Right ventricle myocardium inferior (tissue), 1 donor: ENCODE measurements at regions not wholly inside any gene's neighbourhood (a gene's known extent, or its start where the extent isn't known, plus 50 kb on each side); places are given as distances from the start of the nearest gene placed in this dataset.

Experiments used
- ATAC-seq: fragments of 200-7000 bp; cut with Tn5 transposase; one replicate; pipeline ENCODE4 v1.9.1; 2020; ENCODE audit warnings: mild to moderate bottlenecking, moderate library complexity
- DNase-seq: peaks from one replicate; pipeline ENCODE4 v3.0.0; 2021; ENCODE audit errors: missing footprints
- intact Hi-C: fragments of 100-400 bp; cut with DNase I; formaldehyde crosslinking; loops from one replicate; pipeline ENCODE4 v1.11.0; 2022
- donor health status: DM: no; HTN: yes; CAD: no; lungs with severe emphysema.

DNA sequence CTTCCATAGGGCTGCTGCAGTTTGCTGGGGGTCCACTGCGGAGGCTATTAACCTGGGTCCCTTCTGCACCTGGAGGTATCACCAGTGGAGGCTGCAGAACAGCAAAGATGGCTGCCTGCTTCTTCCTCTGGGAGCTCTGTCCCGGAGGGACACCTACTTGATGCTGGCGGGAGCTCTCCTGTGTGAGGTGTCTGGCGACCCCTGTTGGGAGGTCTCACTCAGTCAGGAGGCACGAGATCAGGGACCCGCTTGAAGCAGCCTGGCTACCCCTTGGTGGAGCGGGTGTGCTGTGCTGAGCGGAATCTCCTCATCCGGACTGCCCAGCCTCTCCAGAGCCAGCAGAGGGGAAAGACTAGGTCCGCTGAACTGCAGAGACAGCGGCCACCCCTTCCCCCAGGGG, 56.0 kb upstream of the CTXND1 start:
- DNase-seq (no peak), ATAC-seq (no peak)
- intact Hi-C loops, result loop anchor here (2.0 kb wide), 1 partner anchor 65 kb away; no protein-coding TSS in a partner anchor

DNA sequence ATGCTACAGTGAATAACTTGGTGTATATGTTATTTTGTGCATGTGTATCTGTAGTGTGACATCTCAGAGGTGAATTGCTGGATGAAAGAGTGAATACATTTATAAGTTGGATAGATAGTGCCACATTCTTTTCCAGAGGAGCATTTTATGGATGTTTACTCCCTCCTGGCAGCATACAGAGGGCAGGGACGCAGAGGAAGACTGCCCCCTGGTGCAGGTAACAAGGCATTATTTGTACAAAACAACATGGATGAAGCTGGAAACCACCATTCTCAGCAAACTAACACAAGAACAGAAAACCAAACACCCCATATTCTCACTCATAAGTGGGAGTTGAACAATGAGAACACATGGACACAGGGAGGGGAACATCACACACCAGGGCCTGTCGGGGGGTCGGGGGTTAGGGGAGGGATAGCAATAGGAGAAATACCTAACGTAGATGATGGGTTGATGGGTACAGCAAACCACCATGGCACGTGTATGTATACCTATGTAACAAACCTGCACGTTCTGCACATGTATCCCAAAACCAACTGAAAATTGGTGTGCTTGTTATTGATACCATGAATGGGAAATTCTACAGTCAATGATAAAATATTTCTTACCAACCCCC, 57.9 kb upstream of the CTXND1 start:
- intact Hi-C loops, result loop anchor here (2.0 kb wide), 1 partner anchor 67 kb away; no protein-coding TSS in a partner anchor

DNA sequence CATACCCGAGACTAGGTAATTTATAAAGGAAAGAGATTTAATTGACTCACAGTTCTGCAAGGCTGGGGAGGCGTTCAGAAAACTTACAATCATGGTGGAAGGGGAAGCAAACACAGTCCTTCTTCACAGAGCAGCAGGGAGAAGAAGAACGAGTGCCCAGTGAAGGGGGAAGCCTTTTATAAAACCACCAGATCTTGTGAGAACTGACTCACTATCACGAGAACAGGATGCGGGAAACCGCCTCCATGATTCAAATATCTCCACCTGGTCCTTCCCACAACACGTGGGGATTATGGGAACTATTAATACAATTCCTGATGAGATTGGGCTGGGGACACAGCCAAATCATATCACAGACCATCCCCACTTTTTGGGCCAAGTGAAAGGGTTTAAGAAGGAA, 58.8 kb upstream of the CTXND1 start:
- no peak for ATAC-seq
- DNase-seq, result no peak
- intact Hi-C loops, result no loop called here

More for the DNA sequence above, 57.9 kb upstream of the CTXND1 start:
- DNase-seq, result no peak
- peak; percentile 31 for ATAC-seq

DNA sequence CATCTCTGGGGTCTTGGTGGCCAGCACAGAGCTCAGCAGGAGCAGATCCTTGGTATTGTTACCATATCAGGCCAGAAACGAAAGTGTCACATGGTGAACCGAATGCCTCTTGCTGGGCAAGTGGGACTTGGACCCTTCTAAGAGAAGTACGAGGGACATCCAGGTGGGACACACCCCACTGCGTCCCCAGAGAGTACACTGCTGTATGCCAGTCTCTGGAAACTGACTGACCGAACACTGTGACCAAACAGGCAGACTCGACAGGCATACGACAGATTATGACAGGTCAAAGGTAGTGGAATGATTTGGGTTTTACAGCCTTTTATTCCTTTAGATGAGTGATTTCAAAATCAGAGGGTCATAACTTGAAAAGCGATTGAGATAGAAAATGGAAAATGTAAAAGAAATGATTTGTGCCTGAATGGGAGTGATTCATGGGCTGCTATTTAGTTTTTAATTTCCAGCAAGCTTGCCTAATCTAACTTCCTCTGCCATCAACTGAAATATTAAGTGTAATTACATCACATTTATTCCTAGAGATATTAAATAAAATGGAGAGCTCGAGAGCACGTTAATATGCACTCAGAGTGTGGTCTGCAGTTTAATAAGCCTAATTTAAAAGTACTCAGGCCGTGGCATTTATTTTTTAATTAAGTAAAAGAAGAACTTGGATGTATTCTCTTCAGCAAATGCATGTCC, 63.4 kb upstream of the CTXND1 start:
- DNase-seq, result no peak
- intact Hi-C loops, result no loop called here
- ATAC-seq, result no peak

DNA sequence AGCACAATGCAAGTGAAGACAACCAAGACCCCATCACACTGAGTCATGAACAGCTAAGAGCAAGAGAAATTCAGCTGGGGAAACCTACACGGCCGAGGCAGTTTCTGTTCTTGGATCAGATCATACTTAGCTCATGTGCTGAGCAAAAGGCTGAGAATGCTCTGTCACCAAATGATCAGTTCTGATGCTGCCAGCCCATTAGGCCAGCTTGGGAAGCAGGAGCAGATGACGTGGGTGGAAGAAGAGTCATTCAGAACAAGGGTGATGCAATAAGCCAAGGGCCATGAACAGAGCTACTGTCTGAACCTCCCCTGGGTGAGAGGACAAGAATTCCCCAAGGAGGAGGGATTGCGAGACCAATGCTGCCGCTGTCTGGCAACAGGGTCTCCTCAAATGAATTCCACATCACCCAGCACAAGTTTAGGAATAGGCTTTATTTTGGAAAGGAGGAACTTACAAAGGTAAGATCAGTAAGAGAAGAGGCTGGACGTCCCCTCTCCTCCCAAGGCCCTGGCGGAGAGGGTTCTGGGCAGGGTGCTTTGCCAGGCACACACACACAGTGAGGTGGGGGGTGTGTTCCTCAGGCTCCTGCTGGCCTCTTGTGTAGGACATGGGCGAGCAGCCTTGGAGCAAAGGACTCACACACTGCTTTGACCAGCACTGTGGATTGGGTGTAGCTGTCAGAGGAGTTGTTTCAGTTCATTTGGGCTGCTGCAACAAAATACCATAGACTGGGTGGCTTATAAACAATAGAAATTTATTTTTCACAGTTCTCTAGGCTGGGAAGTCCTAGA, 65.6 kb upstream of the CTXND1 start:
- intact Hi-C loops, result no loop called here
- ATAC-seq (peak; percentile 97), DNase-seq (no peak)

DNA sequence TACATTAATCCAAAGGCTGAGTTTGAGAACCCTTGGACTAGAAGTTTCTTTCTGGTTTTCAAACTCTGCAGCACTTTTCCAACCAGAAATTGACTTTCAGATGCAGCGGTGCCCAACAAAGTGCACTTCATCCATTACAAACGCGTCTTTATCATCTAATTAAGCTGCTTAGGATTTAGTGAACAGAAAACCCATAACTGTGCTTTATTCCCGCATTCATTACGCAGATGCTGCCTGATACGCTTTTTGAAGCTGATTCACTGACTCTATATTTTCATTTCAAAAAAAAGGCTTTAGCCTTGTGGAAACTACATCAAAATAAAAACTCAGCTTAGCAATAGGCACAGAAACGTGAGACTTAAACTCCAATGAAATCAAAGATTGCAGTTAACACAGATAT, 69.8 kb upstream of the CTXND1 start:
- intact Hi-C loops, result no loop called here
- DNase-seq (no peak), ATAC-seq (no peak)

DNA sequence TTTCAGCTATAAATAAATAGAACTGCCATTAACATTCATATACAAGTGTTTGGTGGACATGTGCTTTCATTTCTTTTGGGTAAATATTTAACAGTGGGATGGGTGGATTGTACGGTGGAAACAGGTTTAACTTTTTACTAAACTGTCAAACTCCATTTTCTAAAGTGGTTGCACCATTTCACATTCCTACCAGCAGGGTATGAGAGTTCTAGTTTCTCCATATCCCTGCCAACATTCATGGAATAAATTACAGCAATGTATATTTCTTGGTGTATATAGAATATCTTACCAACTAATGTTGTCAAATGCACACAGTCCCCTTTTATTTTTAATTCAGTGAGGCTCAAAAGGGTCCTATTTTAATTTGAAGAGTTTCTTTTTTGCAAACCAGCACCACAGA, 71.3 kb upstream of the CTXND1 start:
- DNase-seq, result no peak
- intact Hi-C loops, result no loop called here
- no peak for ATAC-seq

DNA sequence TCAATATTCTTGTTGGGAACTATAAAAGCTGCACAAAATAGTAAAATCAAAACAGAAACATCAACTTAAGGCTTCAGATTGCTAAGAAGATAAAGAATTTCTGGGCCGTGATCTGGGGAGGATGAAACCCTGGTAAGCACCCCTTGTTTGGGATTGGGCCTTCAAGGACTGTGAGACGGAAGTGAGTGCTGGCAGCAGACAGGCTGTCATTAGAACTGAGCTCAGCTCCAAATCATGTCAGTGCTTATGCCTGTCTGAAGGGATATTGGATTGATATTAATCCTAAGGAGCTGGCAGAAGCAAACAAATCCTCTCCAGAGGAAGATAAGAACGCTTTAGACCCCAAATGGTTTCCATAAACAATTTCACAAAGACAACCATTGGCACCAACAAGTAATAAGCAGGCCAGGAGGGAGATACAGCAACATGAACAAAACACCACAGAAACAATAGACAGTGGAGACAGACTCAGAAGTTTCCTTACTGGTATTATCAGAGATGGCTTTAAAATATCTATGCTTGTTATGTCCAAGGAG, 72.6 kb upstream of the CTXND1 start:
- ATAC-seq (no peak), DNase-seq (no peak)
- intact Hi-C loops, result no loop called here

DNA sequence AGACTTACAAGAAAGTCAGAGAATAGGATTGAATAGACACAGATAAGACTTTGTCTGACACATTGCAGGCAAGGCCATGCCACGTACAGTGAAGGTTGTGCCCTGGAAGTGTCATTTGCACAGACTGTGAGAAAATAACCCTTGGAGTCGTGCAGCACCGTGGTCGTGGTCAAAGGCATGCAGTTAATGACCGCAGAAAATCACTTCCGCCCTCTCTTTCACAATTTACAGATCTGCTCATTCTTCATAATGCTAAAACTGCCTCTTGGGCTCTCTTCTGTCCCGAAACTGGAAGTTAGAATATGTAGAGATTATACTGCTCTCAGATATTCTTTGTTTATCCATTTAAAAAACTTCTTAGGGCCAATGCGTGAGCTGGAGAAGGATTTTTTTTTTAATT, 73.2 kb upstream of the CTXND1 start:
- DNase-seq (no peak), ATAC-seq (no peak)
- intact Hi-C loops, result no loop called here

DNA sequence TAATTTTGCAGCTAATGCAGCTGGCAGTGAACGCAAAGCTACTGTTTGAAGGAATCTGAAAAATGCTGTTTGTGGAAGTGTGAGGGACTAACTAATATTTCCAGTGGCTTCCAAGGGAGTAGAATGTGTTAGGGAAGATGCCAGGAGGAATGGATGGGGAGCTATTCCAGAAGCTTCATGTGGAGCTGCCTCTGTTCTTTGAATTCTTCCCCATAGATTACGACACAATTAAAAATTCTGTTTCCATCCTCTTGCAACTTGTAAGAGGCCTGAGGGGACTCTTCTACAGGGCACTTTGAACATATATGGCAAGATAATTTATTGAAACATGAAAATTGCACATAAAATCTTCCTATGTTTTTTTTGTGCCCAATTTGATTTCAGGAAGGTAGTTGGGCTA, 74.3 kb upstream of the CTXND1 start:
- DNase-seq, result no peak
- no peak for ATAC-seq
- intact Hi-C loops, result no loop called here

DNA sequence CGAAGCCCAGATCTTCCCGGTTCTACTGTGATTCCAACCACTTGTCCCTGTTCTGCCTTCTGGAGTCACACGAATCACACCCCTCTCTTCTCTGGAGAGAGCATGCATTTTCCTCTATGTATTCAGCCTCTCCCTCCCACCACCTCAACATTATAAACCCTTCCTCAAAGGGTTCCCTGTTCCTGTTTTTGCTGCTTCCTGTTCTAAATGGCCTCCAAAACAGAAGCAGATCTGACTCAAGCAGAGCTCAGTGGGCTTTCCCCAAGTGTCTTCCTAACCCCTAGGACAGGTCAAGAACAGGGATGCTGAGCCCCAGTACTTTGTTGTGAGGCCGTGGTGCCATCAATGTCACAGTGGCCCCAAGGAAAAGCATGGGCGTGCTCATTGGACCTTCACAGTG, 75.7 kb upstream of the ARNT2 start:
- ATAC-seq (no peak), DNase-seq (no peak)
- intact Hi-C loops, result no loop called here

DNA sequence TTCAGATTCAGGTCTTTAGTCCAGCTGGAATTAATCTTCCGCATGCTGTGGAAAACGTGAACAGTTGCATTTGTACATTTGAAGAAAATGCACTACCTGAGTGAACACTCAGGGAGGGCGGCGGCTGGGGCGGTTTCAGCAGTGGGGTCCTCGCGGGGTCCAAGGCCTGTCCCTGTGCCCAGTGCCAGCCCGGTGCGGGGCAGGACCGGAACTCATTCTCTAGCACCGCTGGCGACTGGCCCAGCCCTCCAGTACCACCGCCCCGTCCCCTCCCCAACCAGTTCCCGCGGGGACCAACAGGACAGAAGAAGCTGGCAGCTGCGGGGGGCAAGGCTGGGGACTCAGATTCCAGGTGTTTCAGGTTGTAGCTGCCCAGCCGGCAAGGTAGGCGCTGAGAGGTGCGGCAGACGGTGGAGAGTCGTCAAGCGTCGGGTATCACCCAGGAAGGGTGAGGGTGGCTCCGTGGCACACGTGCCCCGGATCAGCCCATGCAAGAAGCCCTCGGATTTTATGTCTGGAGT, 72.2 kb upstream of the ARNT2 start:
- DNase-seq (no peak), ATAC-seq (no peak)
- intact Hi-C loops, result no loop called here

DNA sequence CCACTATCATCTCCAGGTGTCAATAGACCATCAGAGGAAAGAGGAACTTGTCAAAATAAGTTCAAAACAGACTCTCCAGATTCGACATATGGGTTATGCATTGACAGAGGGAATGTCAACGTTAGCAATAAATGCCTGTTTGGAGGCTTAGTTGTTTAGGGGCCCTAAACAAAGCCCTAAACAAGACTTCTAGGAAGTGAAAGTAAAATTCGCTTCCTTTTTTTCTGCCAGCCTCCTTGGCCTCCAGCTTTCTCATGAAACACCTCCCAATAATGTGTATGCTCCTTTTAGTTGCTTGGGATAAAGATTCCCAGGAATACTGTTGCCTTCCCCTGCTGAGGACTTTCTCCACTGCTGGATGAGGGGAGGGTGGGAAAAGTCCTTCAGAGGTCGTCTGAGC, 70.9 kb upstream of the ARNT2 start:
- intact Hi-C loops, result no loop called here
- DNase-seq (no peak), ATAC-seq (no peak)

DNA sequence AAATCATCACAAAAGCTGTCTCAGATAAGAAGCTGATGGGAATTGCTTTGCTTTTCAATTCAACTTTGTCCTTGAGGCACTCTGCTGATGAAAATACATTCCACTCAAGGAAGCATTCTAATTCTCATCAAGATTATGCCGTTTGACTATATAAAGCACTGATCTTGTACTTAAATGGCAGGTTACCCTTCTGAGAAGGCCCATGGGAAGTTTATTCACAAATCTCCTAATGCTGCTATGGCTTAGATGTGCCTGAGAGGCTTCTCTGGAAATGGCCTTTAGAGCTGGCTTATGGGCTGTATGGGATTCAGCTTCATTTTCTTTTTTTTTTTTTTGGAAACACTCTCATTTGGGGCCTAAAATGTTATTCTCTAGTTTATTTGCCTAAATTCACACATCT, 69.7 kb upstream of the ARNT2 start:
- intact Hi-C loops, result no loop called here
- no peak for DNase-seq
- ATAC-seq, result no peak

DNA sequence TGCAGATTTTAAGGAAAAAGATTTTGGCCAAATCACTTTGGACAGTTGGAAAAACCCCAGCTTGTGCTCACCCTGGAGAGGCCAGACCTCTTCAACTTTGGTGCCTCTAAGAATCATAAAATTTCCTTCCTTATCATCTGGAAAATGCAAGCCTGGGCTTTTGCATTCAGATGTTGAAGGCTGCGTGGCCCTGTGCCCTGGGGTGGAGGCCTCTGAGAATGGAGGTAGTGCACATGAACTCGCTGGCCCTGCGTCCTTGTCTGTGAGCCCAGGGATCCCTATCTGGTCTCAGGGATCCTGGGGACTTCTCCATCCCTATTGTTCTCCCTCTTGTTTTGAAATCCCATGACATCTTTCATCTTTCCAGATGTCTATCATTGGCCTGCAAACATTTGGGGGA, 64.6 kb upstream of the ARNT2 start:
- intact Hi-C loops, result no loop called here
- ATAC-seq, result no peak
- DNase-seq, result no peak

DNA sequence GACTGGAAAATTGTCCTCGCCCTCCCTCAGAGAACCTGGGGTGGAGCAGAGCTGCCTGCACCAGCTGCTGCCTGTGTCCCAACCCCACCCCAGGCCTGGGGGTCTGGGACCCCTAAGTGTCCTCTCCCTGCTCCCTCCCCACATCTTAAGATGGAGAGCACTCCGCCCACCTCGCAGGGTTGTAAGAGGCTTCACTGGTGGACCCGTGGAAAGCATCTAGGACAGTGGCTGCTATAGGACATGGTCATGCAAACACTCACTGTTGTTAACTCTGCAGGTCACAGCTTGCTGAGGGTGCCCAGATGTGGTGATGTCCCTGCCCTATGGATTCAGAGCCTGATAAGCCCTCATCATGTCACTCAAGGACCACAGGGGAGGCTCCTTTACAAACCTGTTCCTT, 62.0 kb upstream of the ARNT2 start:
- intact Hi-C loops, result no loop called here
- DNase-seq, result no peak
- ATAC-seq, result no peak

DNA sequence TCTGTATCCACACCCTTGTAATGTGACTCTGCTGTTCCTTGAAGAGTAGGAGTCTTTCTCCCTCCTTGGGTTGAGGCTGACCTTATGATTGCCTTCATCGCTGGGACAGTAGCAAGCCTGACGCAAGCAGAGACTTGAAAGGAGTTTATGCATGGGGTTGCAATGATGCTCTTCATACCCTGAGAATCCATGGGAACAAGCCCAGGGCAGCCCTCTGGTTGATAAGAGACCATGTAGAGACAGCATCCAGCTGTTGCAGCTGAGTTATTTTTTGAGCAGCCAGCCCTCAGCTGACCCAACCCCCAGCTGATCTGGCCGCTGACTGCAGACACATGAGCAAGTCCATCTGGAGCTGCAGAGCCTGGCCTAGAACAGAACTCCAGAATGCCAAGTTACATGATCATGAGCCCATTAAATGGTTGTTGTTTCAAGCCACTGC, 60.6 kb upstream of the ARNT2 start:
- intact Hi-C loops, result no loop called here
- peak; percentile 90 for DNase-seq
- peak; percentile 98 for ATAC-seq

DNA sequence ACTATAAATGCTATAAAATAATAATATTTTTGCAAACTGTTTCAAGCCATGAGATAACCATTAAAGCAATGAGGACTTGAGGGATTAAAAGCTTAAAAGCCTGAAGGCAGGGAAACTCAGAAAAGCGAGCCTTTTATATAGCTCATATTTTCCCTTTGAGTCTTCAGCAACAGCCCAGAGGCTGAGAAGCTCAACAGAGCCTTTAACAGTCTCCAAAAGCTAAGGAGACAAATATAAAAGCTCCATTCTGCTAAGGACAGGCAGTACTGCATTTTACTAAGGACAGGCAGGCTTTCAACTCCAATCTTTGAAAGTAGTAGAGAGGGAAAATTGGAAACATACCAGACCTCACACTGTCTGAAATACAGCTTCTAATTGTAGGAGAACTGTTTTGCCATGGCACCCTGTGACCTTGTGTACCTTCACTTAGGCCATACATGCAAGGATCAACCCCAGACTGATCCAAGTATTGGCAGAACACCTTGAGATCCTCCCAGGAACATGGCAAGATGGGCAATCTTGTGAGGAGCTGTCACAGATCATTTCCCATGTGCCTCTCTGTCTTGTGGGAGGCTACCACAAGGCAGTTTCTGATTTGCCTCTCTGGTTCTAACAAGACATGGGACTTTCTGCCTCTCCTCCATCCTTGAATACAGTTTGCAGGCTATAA, 53.1 kb upstream of the ARNT2 start:
- DNase-seq (no peak), ATAC-seq (peak; percentile 23)
- intact Hi-C loops, result no loop called here
